Spleen (tissue), 11 donors: ENCODE measurements at regions not wholly inside any gene's neighbourhood (a gene's known extent, or its start where the extent isn't known, plus 50 kb on each side); places are given as distances from the start of the nearest gene placed in this dataset.

Experiments
- DNase-seq: peaks from one replicate; pipeline ENCODE4 v3.0.0-alpha.2; 2020
- H3K27ac ChIP-seq, 8 donors: fragments of 200-600 bp; sonication (generic) in 7 of 8; 1 replicate in 4 of 8; 2 replicates in 4 of 8; pipeline versions ENCODE4 v1.5.0 to v1.8.0; 2016 to 2021; ENCODE audit warnings: inconsistent platforms in 4 of 8, mild to moderate bottlenecking in 4 of 8, moderate library complexity in 1 of 8
- H3K27me3 ChIP-seq, 7 donors: fragments of 200-600 bp; sonication (generic) in 6 of 7; replicated peaks in 1 of 7; 1 replicate in 4 of 7; 2 replicates in 3 of 7; pipeline versions ENCODE4 v1.5.0 to v1.8.0; 2016 to 2021; ENCODE audit warnings: inconsistent platforms in 3 of 7, mild to moderate bottlenecking in 1 of 7
- H3K36me3 ChIP-seq, 6 donors: fragments of 200-600 bp; sonication (generic) in 5 of 6; 1 replicate in 4 of 6; 2 replicates in 2 of 6; pipeline versions ENCODE4 v1.5.0 to v1.8.0; 2016 to 2021; ENCODE audit warnings: inconsistent platforms in 2 of 6
- H3K4me1 ChIP-seq, 6 donors: fragments of 200-600 bp; sonication (generic) in 5 of 6; 1 replicate in 3 of 6; 2 replicates in 3 of 6; pipeline versions ENCODE4 v1.5.0 to v1.8.0; 2016 to 2021; ENCODE audit warnings: inconsistent platforms in 3 of 6
- H3K4me3 ChIP-seq, 8 donors: fragments of 200-600 bp; sonication (generic) in 7 of 8; 1 replicate in 4 of 8; 2 replicates in 4 of 8; pipeline versions ENCODE4 v1.5.0 to v1.8.0; 2016 to 2021; ENCODE audit warnings: inconsistent platforms in 4 of 8, mild to moderate bottlenecking in 4 of 8, moderate library complexity in 2 of 8
- H3K9me3 ChIP-seq, 8 donors: fragments of 200-600 bp; sonication (generic) in 7 of 8; 1 replicate in 4 of 8; 2 replicates in 4 of 8; pipeline versions ENCODE4 v1.5.0 to v1.8.0; 2016 to 2021; ENCODE audit warnings: inconsistent platforms in 4 of 8
- CTCF ChIP-seq, 11 experiments: fragments of 200-600 bp in 7 of 11; fragments of 450-650 bp in 4 of 11; sonication (generic) in 4 of 11; IDR thresholded peaks in 8 of 11; conservative IDR thresholded peaks in 3 of 11; 1 replicate in 7 of 11; 2 replicates in 4 of 11; pipeline versions ENCODE4 v1.4.0 to v1.8.0; 2016 to 2021; ENCODE audit warnings: antibody characterized with exemption in 11 of 11, inconsistent platforms in 4 of 11, mild to moderate bottlenecking in 1 of 11
- POLR2A ChIP-seq, 3 donors: fragments of 450-650 bp; IDR thresholded peaks; one replicate each; pipeline ENCODE4 v1.5.1; 2017; ENCODE audit warnings: antibody characterized with exemption in 3 of 3, mild to moderate bottlenecking in 1 of 3
- POLR2AphosphoS5 ChIP-seq, 3 donors: sonication (generic); formaldehyde crosslinking; IDR thresholded peaks; one replicate each; pipeline ENCODE4 v1.5.1; 2017; ENCODE audit warnings: antibody characterized with exemption in 3 of 3
- WGBS, 5 donors: extraction: QIAGEN DNeasy Blood & Tissue Kit in 3 of 5; methylation state at CpG; one replicate each; pipeline versions ENCODE4 v1.1.5 to v1.1.7; 2013 to 2018; 5-methylcytosine and 5-hydroxymethylcytosine counted together
- intact Hi-C: fragments of 100-400 bp; cut with DNase I; formaldehyde crosslinking; loops from one replicate; pipeline ENCODE4 v1.15.0; 2023; ENCODE audit warnings: low total_unique reads
- donor health status: healthy with polysubstance abuse.
- donor health status: DM: no; HTN: no; CAD: no; lungs with moderate emphysema.
- donor health status: DM: no; HTN: no; CAD: no.
- donor health status: Bipolar disorder and iron deficiency.
- donor health status: healthy.
- donor health status: DM: no; HTN: no; CAD: no.
- donor health status: DM: yes; HTN: yes; CAD: no.

GRCh38 chr5:66450988-66451387 is 145.2 kb upstream of the MAST4 start:
- no peak for TF ChIP-seq CTCF (IDR thresholded peaks at IDR 0.05 in 8 of 11, conservative IDR thresholded peaks at IDR 0.05 in 3 of 11)
- TF ChIP-seq POLR2A (IDR thresholded peaks at IDR 0.05), result no peak
- no peak for TF ChIP-seq POLR2AphosphoS5 (IDR thresholded peaks at IDR 0.05)
- WGBS, 5 donors, result 63 to 84% (median 67%) methylated on average over 2 of the region's 2 CpGs
- Histone ChIP-seq H3K27ac (no peak overlapping the region), H3K4me3 (no peak overlapping the region), H3K36me3 (no peaks in the 10 kb centered on the region), H3K27me3 (no peaks in the 10 kb centered on the region), H3K4me1 (no peaks in the 10 kb centered on the region), H3K9me3 (peaks cover 0 to 28% (median 5%) of the 10 kb centered on the region in 8 donors)
- DNase-seq, result no peak
- intact Hi-C loops, result no loop called here

- H3K27me3 ChIP-seq, result no peaks in the 10 kb centered on the region
- H3K4me1 ChIP-seq, result no peaks in the 10 kb centered on the region
- intact Hi-C loops, result no loop called here
- H3K27ac ChIP-seq, result no peak overlapping the region
- DNase-seq, result no peak
- WGBS, 5 donors, result 71 to 93% (median 86%) methylated on average over 1 of the region's 1 CpG
- peaks cover 0 to 28% (median 5%) of the 10 kb centered on the region in 8 donors for H3K9me3 ChIP-seq
- no peaks in the 10 kb centered on the region for H3K36me3 ChIP-seq
- no peak overlapping the region for H3K4me3 ChIP-seq
- TF ChIP-seq CTCF (IDR thresholded peaks at IDR 0.05 in 8 of 11, conservative IDR thresholded peaks at IDR 0.05 in 3 of 11) (no peak), POLR2AphosphoS5 (IDR thresholded peaks at IDR 0.05) (no peak), POLR2A (IDR thresholded peaks at IDR 0.05) (no peak)
Measured at GRCh38 chr5:66452109-66452508, 144.1 kb upstream of the MAST4 start.

GRCh38 chr5:66454186-66455078 is 141.8 kb upstream of the MAST4 start:
- no peak overlapping the region for H3K4me3 ChIP-seq
- peak overlapping the region in 1 of 8 donors; percentile 20 for H3K27ac ChIP-seq
- H3K4me1 ChIP-seq, result no peaks in the 10 kb centered on the region
- WGBS, 5 donors, result 73 to 84% (median 82%) methylated on average over 13 of the region's 13 CpGs
- TF ChIP-seq CTCF (IDR thresholded peaks at IDR 0.05 in 8 of 11, conservative IDR thresholded peaks at IDR 0.05 in 3 of 11), result no peak
- no peak for TF ChIP-seq POLR2A (IDR thresholded peaks at IDR 0.05)
- H3K9me3 ChIP-seq, result peaks cover 0 to 12% (median 1%) of the 10 kb centered on the region in 8 donors
- DNase-seq, result no peak
- no peaks in the 10 kb centered on the region for H3K36me3 ChIP-seq
- no peaks in the 10 kb centered on the region for H3K27me3 ChIP-seq
- intact Hi-C loops, result no loop called here

- 67 to 89% (median 86%) methylated on average over 3 of the region's 3 CpGs for WGBS, 5 donors
- Histone ChIP-seq H3K4me3 (no peak overlapping the region), H3K36me3 (no peaks in the 10 kb centered on the region), H3K9me3 (no peaks in the 10 kb centered on the region), H3K27me3 (no peaks in the 10 kb centered on the region), H3K27ac (no peak overlapping the region), H3K4me1 (no peaks in the 10 kb centered on the region)
- DNase-seq, result no peak
- TF ChIP-seq CTCF (IDR thresholded peaks at IDR 0.05 in 8 of 11, conservative IDR thresholded peaks at IDR 0.05 in 3 of 11) (no peak), POLR2A (IDR thresholded peaks at IDR 0.05) (no peak), POLR2AphosphoS5 (IDR thresholded peaks at IDR 0.05) (no peak)
- intact Hi-C loops, result no loop called here
Measured at GRCh38 chr5:66459728-66460127, 136.5 kb upstream of the MAST4 start.
